ENCODE measurements at regions not wholly inside any gene's neighbourhood (a gene's known extent, or its start where the extent isn't known, plus 50 kb on each side); places are given as distances from the start of the nearest gene placed in this dataset.

DNA sequence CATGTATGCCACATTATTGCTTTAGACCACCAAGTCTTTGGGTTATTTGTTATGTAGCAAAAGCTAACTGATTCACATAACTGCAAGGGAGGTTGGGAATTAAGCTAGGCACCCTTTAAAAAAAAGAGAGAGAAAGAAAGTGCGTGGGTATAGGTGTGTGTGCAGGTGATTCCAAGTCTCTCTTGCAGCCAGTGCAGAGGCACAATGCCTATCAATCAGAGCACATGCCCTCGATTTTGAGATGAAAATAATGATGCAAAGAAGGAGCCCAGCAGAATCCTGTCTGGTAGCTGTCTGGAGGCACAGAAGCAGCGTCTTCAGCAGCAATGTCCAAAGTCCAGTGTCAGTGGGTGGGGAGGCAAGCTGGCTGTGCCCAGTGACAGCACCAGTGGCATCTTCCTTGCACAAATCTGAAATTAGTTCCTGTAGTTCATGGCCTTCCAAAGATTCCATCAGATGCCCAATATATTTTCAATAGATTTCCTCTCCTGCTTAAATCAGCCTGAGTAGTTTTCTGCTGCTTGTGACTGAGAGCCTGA is 62.4 kb upstream of the TBPL2 start:
- TF ChIP-seq CTCF (CRISPR knock-in tag; IDR thresholded peaks at IDR 0.05) (no peak), POLR2A (IDR thresholded peaks at IDR 0.05; ENCODE audit: insufficient read depth in 1 of 2, low read depth in 2 of 2, low read length in 2 of 2) (no peak), GABPA (IDR thresholded peaks at IDR 0.05; ENCODE audit: low read depth, low read length) (no peak), GABPA (CRISPR knock-in tag; IDR thresholded peaks at IDR 0.05; ENCODE audit: low read depth) (no peak), ZNF766 (CRISPR knock-in tag; IDR thresholded peaks at IDR 0.05; ENCODE audit: borderline replicate concordance) (no peak), PRDM10 (CRISPR knock-in tag; IDR thresholded peaks at IDR 0.05; ENCODE audit: low read depth) (no peak)
- TF ChIP-seq, protein P1, sequence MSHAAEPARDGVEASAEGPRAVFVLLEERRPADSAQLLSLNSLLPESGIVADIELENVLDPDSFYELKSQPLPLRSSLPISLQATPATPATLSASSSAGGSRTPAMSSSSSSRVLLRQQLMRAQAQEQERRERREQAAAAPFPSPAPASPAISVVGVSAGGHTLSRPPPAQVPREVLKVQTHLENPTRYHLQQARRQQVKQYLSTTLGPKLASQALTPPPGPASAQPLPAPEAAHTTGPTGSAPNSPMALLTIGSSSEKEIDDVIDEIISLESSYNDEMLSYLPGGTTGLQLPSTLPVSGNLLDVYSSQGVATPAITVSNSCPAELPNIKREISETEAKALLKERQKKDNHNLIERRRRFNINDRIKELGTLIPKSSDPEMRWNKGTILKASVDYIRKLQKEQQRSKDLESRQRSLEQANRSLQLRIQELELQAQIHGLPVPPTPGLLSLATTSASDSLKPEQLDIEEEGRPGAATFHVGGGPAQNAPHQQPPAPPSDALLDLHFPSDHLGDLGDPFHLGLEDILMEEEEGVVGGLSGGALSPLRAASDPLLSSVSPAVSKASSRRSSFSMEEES (CRISPR knock-in tag; IDR thresholded peaks at IDR 0.05): no peak
- TF ChIP-seq, protein P2, sequence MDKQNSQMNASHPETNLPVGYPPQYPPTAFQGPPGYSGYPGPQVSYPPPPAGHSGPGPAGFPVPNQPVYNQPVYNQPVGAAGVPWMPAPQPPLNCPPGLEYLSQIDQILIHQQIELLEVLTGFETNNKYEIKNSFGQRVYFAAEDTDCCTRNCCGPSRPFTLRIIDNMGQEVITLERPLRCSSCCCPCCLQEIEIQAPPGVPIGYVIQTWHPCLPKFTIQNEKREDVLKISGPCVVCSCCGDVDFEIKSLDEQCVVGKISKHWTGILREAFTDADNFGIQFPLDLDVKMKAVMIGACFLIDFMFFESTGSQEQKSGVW (CRISPR knock-in tag; IDR thresholded peaks at IDR 0.05; ENCODE audit: borderline replicate concordance): no peak
